Peyer's patch (tissue), 4 donors: ENCODE measurements at regions not wholly inside any gene's neighbourhood (a gene's known extent, or its start where the extent isn't known, plus 50 kb on each side); places are given as distances from the start of the nearest gene placed in this dataset.

ENCODE experiments used
- DNase-seq, 3 donors: peaks; one replicate each; pipeline ENCODE4 v3.0.0-alpha.2; 2017 to 2019
- H3K27ac ChIP-seq, 4 donors: fragments of 200-600 bp; sonication (generic); one replicate each; pipeline ENCODE4 v1.5.1; 2016 to 2019
- H3K27me3 ChIP-seq, 2 donors: fragments of 200-600 bp; sonication (generic); one replicate each; pipeline ENCODE4 v1.5.1; 2019
- H3K36me3 ChIP-seq, 3 donors: fragments of 200-600 bp; sonication (generic); one replicate each; pipeline ENCODE4 v1.5.1; 2016 to 2019
- H3K4me1 ChIP-seq, 4 donors: fragments of 200-600 bp; sonication (generic); one replicate each; pipeline ENCODE4 v1.5.1; 2016 to 2019
- H3K4me3 ChIP-seq, 4 donors: fragments of 200-600 bp; sonication (generic); 1 replicate in 3 of 4; 2 replicates in 1 of 4; pipeline ENCODE4 v1.5.1; 2016 to 2019; ENCODE audit warnings: mild to moderate bottlenecking in 1 of 4
- H3K9me3 ChIP-seq, 4 donors: fragments of 200-600 bp; sonication (generic); one replicate each; pipeline ENCODE4 v1.5.1; 2016 to 2019; ENCODE audit warnings: mild to moderate bottlenecking in 1 of 4
- CTCF ChIP-seq, 6 experiments: fragments of 450-650 bp in 4 of 6; fragments of 200-600 bp in 2 of 6; sonication (generic) in 1 of 6; IDR thresholded peaks; one replicate each; pipeline ENCODE4 v1.5.1; 2017 to 2019; ENCODE audit warnings: antibody characterized with exemption in 6 of 6, mild to moderate bottlenecking in 3 of 6, moderate library complexity in 1 of 6
- POLR2A ChIP-seq, 2 donors: fragments of 450-650 bp; IDR thresholded peaks; one replicate each; pipeline ENCODE4 v1.5.1; 2017; ENCODE audit warnings: antibody characterized with exemption in 2 of 2, mild to moderate bottlenecking in 2 of 2, moderate library complexity in 2 of 2

DNA sequence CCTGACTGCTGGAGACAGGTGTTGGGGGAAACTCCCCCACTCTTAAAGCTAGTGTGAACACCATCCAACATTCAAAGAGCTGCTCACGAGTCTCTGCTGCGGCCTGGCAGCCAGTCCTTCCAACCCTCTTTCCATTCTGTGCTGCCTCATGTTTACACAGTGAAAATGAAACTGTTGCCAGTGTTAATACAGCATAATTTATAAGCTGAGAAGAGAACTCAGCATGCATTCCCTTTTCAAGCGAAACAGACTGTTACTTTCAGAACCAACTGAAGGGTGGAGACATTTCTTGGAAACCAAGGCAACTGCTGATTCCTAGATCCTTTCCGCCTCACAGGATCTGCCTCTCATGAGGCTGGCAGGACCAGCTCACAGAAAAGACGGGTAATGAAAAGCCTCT, 533.8 kb upstream of the ID4 start:
- TF ChIP-seq CTCF (IDR thresholded peaks at IDR 0.05) (no peak), POLR2A (IDR thresholded peaks at IDR 0.05) (no peak)
- DNase-seq = no peak
- no peaks in the 10 kb centered on the region for H3K4me1 ChIP-seq
- no peaks in the 10 kb centered on the region for H3K36me3 ChIP-seq
- H3K27ac ChIP-seq = peak overlapping the region in 2 of 4 donors; percentile 7 to 46
- H3K4me3 ChIP-seq = no peak overlapping the region
- H3K27me3 ChIP-seq = no peaks in the 10 kb centered on the region
- no peaks in the 10 kb centered on the region for H3K9me3 ChIP-seq

GRCh38 chr6:19309661-19310060, 527.5 kb upstream of the ID4 start:
- H3K36me3 ChIP-seq = no peaks in the 10 kb centered on the region
- H3K4me1 ChIP-seq = no peaks in the 10 kb centered on the region
- no peak overlapping the region for H3K4me3 ChIP-seq
- H3K9me3 ChIP-seq = no peaks in the 10 kb centered on the region
- DNase-seq = no peak
- no peaks in the 10 kb centered on the region for H3K27me3 ChIP-seq
- TF ChIP-seq POLR2A (IDR thresholded peaks at IDR 0.05) = no peak
- no peak for TF ChIP-seq CTCF (IDR thresholded peaks at IDR 0.05)
- no peak overlapping the region for H3K27ac ChIP-seq

GRCh38 chr6:19311786-19312185, 525.4 kb upstream of the ID4 start:
- no peak overlapping the region for H3K4me3 ChIP-seq
- no peak for TF ChIP-seq POLR2A (IDR thresholded peaks at IDR 0.05)
- no peak for TF ChIP-seq CTCF (IDR thresholded peaks at IDR 0.05)
- no peak for DNase-seq
- H3K4me1 ChIP-seq = no peaks in the 10 kb centered on the region
- no peak overlapping the region for H3K27ac ChIP-seq
- H3K36me3 ChIP-seq = no peaks in the 10 kb centered on the region
- H3K9me3 ChIP-seq = no peaks in the 10 kb centered on the region
- H3K27me3 ChIP-seq = no peaks in the 10 kb centered on the region

DNA sequence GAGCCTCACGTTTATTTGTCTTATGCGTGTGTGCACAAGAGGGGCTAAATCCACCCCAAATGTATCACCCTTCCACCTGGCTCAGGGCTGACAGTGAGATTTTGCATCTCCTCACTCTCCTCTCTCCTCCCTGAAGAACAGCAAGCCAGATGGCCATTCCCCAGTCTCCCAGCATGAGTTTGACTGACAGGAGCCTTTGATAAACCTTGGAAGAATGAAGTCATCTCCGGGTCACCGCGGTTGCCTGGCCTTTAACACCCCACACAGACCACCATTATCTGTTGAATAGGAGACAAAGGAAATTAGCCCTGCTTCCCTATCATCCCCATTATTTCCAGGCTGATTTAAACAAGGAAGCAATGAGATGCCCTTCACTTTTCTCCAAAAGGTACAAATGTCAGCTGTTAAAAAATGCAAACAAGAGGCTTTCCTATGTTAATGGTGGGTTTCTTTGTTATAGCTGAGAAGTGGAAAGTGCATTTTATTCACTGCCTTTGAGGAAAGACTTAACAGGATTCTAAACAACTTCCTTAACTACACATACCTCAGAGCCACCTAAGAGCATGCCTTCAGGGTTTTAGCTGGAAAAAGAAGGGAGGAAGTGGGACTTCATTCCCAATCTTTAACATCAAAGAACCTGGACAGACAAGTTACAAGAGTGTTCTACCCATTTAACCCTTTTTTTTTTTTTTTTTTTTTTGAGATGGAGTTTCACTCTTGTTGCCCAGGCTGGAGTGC, 524.8 kb upstream of the ID4 start:
- TF ChIP-seq CTCF (IDR thresholded peaks at IDR 0.05) = no peak
- no peak for TF ChIP-seq POLR2A (IDR thresholded peaks at IDR 0.05)
- no peaks in the 10 kb centered on the region for H3K9me3 ChIP-seq
- no peaks in the 10 kb centered on the region for H3K36me3 ChIP-seq
- H3K4me3 ChIP-seq = no peak overlapping the region
- DNase-seq = no peak
- H3K27ac ChIP-seq = no peak overlapping the region
- no peaks in the 10 kb centered on the region for H3K27me3 ChIP-seq
- H3K4me1 ChIP-seq = no peaks in the 10 kb centered on the region

- Histone ChIP-seq H3K27me3 (no peaks in the 10 kb centered on the region), H3K36me3 (no peaks in the 10 kb centered on the region), H3K27ac (no peak overlapping the region), H3K4me1 (no peaks in the 10 kb centered on the region), H3K9me3 (no peaks in the 10 kb centered on the region), H3K4me3 (no peak overlapping the region)
- DNase-seq = no peak
- TF ChIP-seq POLR2A (IDR thresholded peaks at IDR 0.05) = no peak
- no peak for TF ChIP-seq CTCF (IDR thresholded peaks at IDR 0.05)
Observed at GRCh38 chr6:19317431-19317986, 519.7 kb upstream of the ID4 start.
